Testis (tissue), 2 donors: ENCODE measurements at regions not wholly inside any gene's neighbourhood (a gene's known extent, or its start where the extent isn't known, plus 50 kb on each side); places are given as distances from the start of the nearest gene placed in this dataset.

ENCODE experiments used
- DNase-seq: peaks from one replicate; pipeline ENCODE4 v3.0.0-alpha.2; 2019
- H3K27ac ChIP-seq, 2 donors: fragments of 200-600 bp; sonication (generic); one replicate each; pipeline ENCODE4 v1.5.1; 2019
- H3K27me3 ChIP-seq: fragments of 200-600 bp; sonication (generic); one replicate; pipeline ENCODE4 v1.5.1; 2019
- H3K36me3 ChIP-seq: fragments of 200-600 bp; sonication (generic); one replicate; pipeline ENCODE4 v1.5.1; 2017; ENCODE audit warnings: low read depth; ENCODE audit errors: missing control alignments
- H3K4me1 ChIP-seq: fragments of 200-600 bp; sonication (generic); one replicate; pipeline ENCODE4 v1.5.1; 2019
- H3K4me3 ChIP-seq, 2 donors: fragments of 200-600 bp; sonication (generic); one replicate each; pipeline ENCODE4 v1.5.1; 2017 to 2019
- H3K9me3 ChIP-seq: fragments of 200-600 bp; sonication (generic); one replicate; pipeline ENCODE4 v1.5.1; 2017
- POLR2A ChIP-seq: fragments of 450-650 bp; IDR thresholded peaks from one replicate; pipeline ENCODE4 v1.6.1; 2017; ENCODE audit warnings: antibody characterized with exemption, mild to moderate bottlenecking, moderate library complexity
- WGBS, 2 donors: methylation state at CpG; one replicate each; pipeline ENCODE4 v1.1.5; 2018; 5-methylcytosine and 5-hydroxymethylcytosine counted together
- intact Hi-C: fragments of 100-400 bp; cut with DNase I; formaldehyde crosslinking; loops from one replicate; pipeline ENCODE4 v1.15.1; 2023; ENCODE audit warnings: low total_unique reads
- TF ChIP-seq, protein P1 (sequence below), 3 experiments: fragments of 450-650 bp in 2 of 3; fragments of 200-600 bp in 1 of 3; sonication (generic) in 1 of 3; IDR thresholded peaks; one replicate each; pipeline ENCODE4 v1.5.1; 2016 to 2019; ENCODE audit warnings: antibody characterized with exemption in 3 of 3, mild to moderate bottlenecking in 2 of 3, moderate library complexity in 1 of 3

GRCh38 chr19:31141301-31141700 is 207.9 kb downstream of the TSHZ3 start:
- 83 to 95% methylated on average over 3 of the region's 3 CpGs for WGBS, 2 donors
- H3K36me3 ChIP-seq: no peaks in the 10 kb centered on the region

GRCh38 chr19:31140717-31141116 is 208.5 kb downstream of the TSHZ3 start:
- 73 to 84% methylated on average over 6 of the region's 6 CpGs for WGBS, 2 donors
- Histone ChIP-seq H3K36me3 (no peaks in the 10 kb centered on the region), H3K4me3 (no peak overlapping the region), H3K27me3 (no peaks in the 10 kb centered on the region), H3K4me1 (no peaks in the 10 kb centered on the region), H3K27ac (no peak overlapping the region), H3K9me3 (no peaks in the 10 kb centered on the region)
- DNase-seq: no peak
- TF ChIP-seq, protein P1, sequence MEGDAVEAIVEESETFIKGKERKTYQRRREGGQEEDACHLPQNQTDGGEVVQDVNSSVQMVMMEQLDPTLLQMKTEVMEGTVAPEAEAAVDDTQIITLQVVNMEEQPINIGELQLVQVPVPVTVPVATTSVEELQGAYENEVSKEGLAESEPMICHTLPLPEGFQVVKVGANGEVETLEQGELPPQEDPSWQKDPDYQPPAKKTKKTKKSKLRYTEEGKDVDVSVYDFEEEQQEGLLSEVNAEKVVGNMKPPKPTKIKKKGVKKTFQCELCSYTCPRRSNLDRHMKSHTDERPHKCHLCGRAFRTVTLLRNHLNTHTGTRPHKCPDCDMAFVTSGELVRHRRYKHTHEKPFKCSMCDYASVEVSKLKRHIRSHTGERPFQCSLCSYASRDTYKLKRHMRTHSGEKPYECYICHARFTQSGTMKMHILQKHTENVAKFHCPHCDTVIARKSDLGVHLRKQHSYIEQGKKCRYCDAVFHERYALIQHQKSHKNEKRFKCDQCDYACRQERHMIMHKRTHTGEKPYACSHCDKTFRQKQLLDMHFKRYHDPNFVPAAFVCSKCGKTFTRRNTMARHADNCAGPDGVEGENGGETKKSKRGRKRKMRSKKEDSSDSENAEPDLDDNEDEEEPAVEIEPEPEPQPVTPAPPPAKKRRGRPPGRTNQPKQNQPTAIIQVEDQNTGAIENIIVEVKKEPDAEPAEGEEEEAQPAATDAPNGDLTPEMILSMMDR (IDR thresholded peaks at IDR 0.05): no peak
- TF ChIP-seq POLR2A: no peak
- intact Hi-C loops: no loop called here

More at GRCh38 chr19:31141301-31141700, 207.9 kb downstream of the TSHZ3 start:
- no peaks in the 10 kb centered on the region for H3K27me3 ChIP-seq
- H3K9me3 ChIP-seq: no peaks in the 10 kb centered on the region
- DNase-seq: no peak
- no peaks in the 10 kb centered on the region for H3K4me1 ChIP-seq
- H3K4me3 ChIP-seq: no peak overlapping the region
- intact Hi-C loops: no loop called here
- no peak for TF ChIP-seq POLR2A
- TF ChIP-seq, protein P1 (IDR thresholded peaks at IDR 0.05): no peak
- no peak overlapping the region for H3K27ac ChIP-seq

DNA sequence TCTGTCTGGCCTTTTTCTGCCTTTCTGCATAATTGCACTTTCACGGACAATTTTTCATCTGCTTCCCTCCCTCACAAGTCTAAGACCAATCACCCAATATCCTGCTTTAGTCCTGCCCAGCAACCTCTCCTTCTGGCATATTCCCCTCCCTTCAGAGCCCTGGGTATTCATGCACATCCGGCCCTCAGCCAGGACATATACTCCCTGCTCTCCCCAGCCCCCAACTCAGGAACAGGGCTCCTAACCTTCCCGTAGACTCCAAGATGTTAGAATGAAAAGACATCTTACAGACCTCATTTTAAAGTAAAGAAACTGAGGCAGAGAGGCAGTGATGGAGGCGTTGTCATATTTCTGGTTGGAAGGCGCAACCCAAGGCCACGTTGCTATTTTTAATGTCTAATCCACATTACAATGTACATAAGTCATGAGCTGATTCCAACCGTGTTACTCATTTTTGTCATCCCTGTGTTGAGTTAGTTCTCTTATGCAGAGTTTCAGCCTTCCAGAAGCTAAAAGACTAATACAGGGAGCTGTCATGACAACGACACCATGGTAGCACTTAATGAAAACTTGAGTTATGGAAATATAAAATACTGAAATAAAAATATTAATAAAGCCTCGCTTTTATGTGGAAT is 209.2 kb downstream of the TSHZ3 start:
- intact Hi-C loops: no loop called here
- 85 to 88% methylated on average over 9 of the region's 9 CpGs for WGBS, 2 donors
- Histone ChIP-seq H3K36me3 (no peaks in the 10 kb centered on the region), H3K4me3 (no peak overlapping the region), H3K27ac (no peak overlapping the region), H3K27me3 (no peaks in the 10 kb centered on the region), H3K4me1 (no peaks in the 10 kb centered on the region), H3K9me3 (no peaks in the 10 kb centered on the region)
- DNase-seq: no peak
- TF ChIP-seq, protein P1 (IDR thresholded peaks at IDR 0.05): no peak
- TF ChIP-seq POLR2A: no peak

DNA sequence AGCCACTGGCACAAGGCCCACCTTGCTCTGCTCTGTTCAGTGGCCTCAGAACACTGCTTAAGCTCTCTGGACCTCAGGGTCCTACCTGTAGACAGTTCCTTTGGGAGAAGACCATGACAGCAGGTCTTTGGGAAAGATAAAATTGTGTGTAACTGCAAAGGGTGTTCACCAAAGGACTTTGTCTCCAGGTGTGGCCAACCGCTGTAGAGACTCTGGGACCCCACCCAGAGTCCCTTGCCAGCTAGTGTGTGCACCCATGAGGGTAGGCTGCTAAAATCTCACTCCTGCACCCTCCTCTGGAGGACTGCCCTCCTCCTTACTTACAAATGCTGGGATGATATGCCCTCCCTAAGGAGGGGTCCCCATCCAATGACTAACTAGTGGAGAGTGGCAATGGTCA is 211.2 kb downstream of the TSHZ3 start:
- Histone ChIP-seq H3K4me3 (no peak overlapping the region), H3K27ac (no peak overlapping the region), H3K9me3 (no peaks in the 10 kb centered on the region), H3K27me3 (no peaks in the 10 kb centered on the region), H3K4me1 (no peaks in the 10 kb centered on the region), H3K36me3 (no peaks in the 10 kb centered on the region)
- 50 to 86% methylated on average over 1 of the region's 1 CpG for WGBS, 2 donors
- no peak for DNase-seq
- intact Hi-C loops: no loop called here
- TF ChIP-seq, protein P1 (IDR thresholded peaks at IDR 0.05): no peak
- no peak for TF ChIP-seq POLR2A

GRCh38 chr19:31135841-31136240 is 213.4 kb downstream of the TSHZ3 start:
- DNase-seq: no peak
- Histone ChIP-seq H3K4me1 (no peaks in the 10 kb centered on the region), H3K27ac (no peak overlapping the region), H3K9me3 (no peaks in the 10 kb centered on the region), H3K36me3 (no peaks in the 10 kb centered on the region), H3K4me3 (no peak overlapping the region), H3K27me3 (no peaks in the 10 kb centered on the region)
- TF ChIP-seq POLR2A: no peak
- TF ChIP-seq, protein P1 (IDR thresholded peaks at IDR 0.05): no peak
- intact Hi-C loops: no loop called here
- 92 to 94% methylated on average over 2 of the region's 2 CpGs for WGBS, 2 donors
